Hepatocyte (in vitro differentiated cells): ENCODE measurements at regions not wholly inside any gene's neighbourhood (a gene's known extent, or its start where the extent isn't known, plus 50 kb on each side); places are given as distances from the start of the nearest gene placed in this dataset.

Experiments
- DNase-seq: peaks from one replicate; pipeline ENCODE4 v3.0.0-alpha.2; 2016; ENCODE audit warnings: low spot score
- H2AFZ ChIP-seq: fragments of 200-600 bp; sonication (generic); 2 replicates; pipeline ENCODE4 v1.6.0; 2016; ENCODE audit warnings: antibody characterized with exemption, mild to moderate bottlenecking
- H3K27ac ChIP-seq: fragments of 200-600 bp; sonication (generic); 2 replicates; pipeline ENCODE4 v1.5.1; 2016; ENCODE audit warnings: mild to moderate bottlenecking
- H3K27me3 ChIP-seq: fragments of 200-600 bp; sonication (generic); 2 replicates; pipeline ENCODE4 v1.6.1; 2016
- H3K36me3 ChIP-seq: fragments of 200-600 bp; sonication (generic); replicated peaks from 2 replicates; pipeline ENCODE4 v1.5.1; 2016; ENCODE audit warnings: low read depth; ENCODE audit not compliant: insufficient read depth
- H3K4me1 ChIP-seq: fragments of 200-600 bp; sonication (generic); 2 replicates; pipeline ENCODE4 v1.5.1; 2016; ENCODE audit warnings: mild to moderate bottlenecking, moderate library complexity; ENCODE audit not compliant: insufficient read depth
- H3K4me2 ChIP-seq: fragments of 200-600 bp; sonication (generic); 2 replicates; pipeline ENCODE4 v1.6.0; 2016
- H3K4me3 ChIP-seq: fragments of 200-600 bp; sonication (generic); 2 replicates; pipeline ENCODE4 v1.5.1; 2016; ENCODE audit warnings: mild to moderate bottlenecking
- H3K79me2 ChIP-seq: fragments of 200-600 bp; sonication (generic); 2 replicates; pipeline ENCODE4 v1.6.0; 2017; ENCODE audit warnings: mild to moderate bottlenecking
- H3K9me2 ChIP-seq: fragments of 200-600 bp; sonication (generic); replicated peaks from 2 replicates; pipeline ENCODE4 v1.6.0; 2017; ENCODE audit warnings: mild to moderate bottlenecking; ENCODE audit not compliant: insufficient read depth
- H3K9me3 ChIP-seq: fragments of 200-600 bp; sonication (generic); 2 replicates; pipeline ENCODE4 v1.5.1; 2016; ENCODE audit warnings: low read depth, mild to moderate bottlenecking
- H4K20me1 ChIP-seq: fragments of 200-600 bp; sonication (generic); 2 replicates; pipeline ENCODE4 v1.6.0; 2016; ENCODE audit warnings: mild to moderate bottlenecking; ENCODE audit not compliant: insufficient read depth, poor library complexity, severe bottlenecking
- EZH2 ChIP-seq: fragments of 200-600 bp; sonication (generic); IDR thresholded peaks from 2 replicates; pipeline ENCODE4 v1.6.1; 2016; ENCODE audit warnings: antibody characterized with exemption, mild to moderate bottlenecking, borderline replicate concordance
- EZH2phosphoT487 ChIP-seq: fragments of 200-600 bp; sonication (generic); IDR thresholded peaks from one replicate; pipeline ENCODE4 v1.6.1; 2018; ENCODE audit warnings: antibody characterized with exemption, mild to moderate bottlenecking, low read depth, moderate library complexity; ENCODE audit not compliant: unreplicated experiment, severe bottlenecking
- WGBS: methylation state at CpG from one replicate; pipeline ENCODE4 v1.1.6; 2016; ENCODE audit warnings: low lambda C conversion rate; ENCODE audit errors: missing lambda C conversion rate; 5-methylcytosine and 5-hydroxymethylcytosine counted together
- TF ChIP-seq, protein P1 (sequence below): fragments of 200-600 bp; sonication (generic); IDR thresholded peaks from 2 replicates; pipeline ENCODE4 v1.5.1; 2016; ENCODE audit warnings: antibody characterized with exemption, mild to moderate bottlenecking; ENCODE audit not compliant: poor library complexity

DNA sequence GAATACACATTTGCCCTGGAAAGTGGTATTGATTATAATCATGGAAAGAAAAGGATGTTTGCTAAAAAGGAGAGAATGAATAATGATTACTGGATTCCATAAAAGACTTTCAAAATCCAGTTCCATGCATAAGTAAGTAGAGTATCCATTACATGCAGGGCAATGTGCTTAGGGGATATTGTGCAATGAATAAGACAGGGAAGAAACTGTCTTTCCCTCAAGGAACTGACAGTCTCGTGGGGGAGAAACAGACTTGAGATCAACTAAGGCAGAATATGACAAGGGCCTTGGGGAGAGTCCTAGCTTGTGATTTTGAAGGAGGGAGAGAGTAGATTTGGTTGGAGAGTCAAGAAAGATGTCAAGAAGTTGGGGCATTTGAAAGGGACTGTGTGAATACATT, 130.6 kb downstream of the SPP2 start:
- no peaks in the 10 kb centered on the region for H3K4me1 ChIP-seq
- no peak overlapping the region for H3K27ac ChIP-seq
- no peaks in the 10 kb centered on the region for H3K79me2 ChIP-seq
- no peaks in the 10 kb centered on the region for H3K9me2 ChIP-seq
- no peaks in the 10 kb centered on the region for H4K20me1 ChIP-seq
- no peak overlapping the region for H3K4me2 ChIP-seq
- no peaks in the 10 kb centered on the region for H3K27me3 ChIP-seq
- H3K36me3 ChIP-seq = no peaks in the 10 kb centered on the region
- no peak overlapping the region for H2AFZ ChIP-seq
- WGBS = 92% methylated on average over 1 of the region's 1 CpG
- no peak for DNase-seq
- no peak overlapping the region for H3K4me3 ChIP-seq
- no peaks in the 10 kb centered on the region for H3K9me3 ChIP-seq
- TF ChIP-seq EZH2 (no peak), EZH2phosphoT487 (no peak)

DNA sequence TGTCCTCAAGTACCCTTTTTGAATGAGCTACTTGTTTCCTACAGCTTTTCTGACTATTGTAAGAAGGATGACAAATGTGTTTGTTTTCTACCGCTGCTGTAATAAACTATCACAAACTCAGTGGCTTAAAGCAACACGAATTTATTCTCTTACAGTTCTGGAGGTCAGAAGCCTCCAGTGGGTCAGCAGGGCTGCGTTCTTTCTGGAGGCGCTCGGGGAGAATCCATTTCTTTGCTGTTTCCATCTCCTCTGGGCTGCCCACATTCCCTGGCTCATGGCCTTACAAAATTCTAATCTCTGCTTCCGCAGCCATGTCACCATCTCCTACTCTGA, 128.5 kb downstream of the SPP2 start:
- Histone ChIP-seq H3K4me1 (no peaks in the 10 kb centered on the region), H3K27me3 (no peaks in the 10 kb centered on the region), H3K79me2 (no peaks in the 10 kb centered on the region), H3K9me2 (no peaks in the 10 kb centered on the region), H3K4me3 (no peak overlapping the region), H3K36me3 (no peaks in the 10 kb centered on the region), H2AFZ (no peak overlapping the region), H3K9me3 (no peaks in the 10 kb centered on the region), H4K20me1 (no peaks in the 10 kb centered on the region), H3K4me2 (no peak overlapping the region), H3K27ac (no peak overlapping the region)
- 87% methylated on average over 6 of the region's 6 CpGs for WGBS
- TF ChIP-seq EZH2 (no peak), EZH2phosphoT487 (no peak)
- TF ChIP-seq, protein P1, sequence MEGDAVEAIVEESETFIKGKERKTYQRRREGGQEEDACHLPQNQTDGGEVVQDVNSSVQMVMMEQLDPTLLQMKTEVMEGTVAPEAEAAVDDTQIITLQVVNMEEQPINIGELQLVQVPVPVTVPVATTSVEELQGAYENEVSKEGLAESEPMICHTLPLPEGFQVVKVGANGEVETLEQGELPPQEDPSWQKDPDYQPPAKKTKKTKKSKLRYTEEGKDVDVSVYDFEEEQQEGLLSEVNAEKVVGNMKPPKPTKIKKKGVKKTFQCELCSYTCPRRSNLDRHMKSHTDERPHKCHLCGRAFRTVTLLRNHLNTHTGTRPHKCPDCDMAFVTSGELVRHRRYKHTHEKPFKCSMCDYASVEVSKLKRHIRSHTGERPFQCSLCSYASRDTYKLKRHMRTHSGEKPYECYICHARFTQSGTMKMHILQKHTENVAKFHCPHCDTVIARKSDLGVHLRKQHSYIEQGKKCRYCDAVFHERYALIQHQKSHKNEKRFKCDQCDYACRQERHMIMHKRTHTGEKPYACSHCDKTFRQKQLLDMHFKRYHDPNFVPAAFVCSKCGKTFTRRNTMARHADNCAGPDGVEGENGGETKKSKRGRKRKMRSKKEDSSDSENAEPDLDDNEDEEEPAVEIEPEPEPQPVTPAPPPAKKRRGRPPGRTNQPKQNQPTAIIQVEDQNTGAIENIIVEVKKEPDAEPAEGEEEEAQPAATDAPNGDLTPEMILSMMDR = no peak
- no peak for DNase-seq

DNA sequence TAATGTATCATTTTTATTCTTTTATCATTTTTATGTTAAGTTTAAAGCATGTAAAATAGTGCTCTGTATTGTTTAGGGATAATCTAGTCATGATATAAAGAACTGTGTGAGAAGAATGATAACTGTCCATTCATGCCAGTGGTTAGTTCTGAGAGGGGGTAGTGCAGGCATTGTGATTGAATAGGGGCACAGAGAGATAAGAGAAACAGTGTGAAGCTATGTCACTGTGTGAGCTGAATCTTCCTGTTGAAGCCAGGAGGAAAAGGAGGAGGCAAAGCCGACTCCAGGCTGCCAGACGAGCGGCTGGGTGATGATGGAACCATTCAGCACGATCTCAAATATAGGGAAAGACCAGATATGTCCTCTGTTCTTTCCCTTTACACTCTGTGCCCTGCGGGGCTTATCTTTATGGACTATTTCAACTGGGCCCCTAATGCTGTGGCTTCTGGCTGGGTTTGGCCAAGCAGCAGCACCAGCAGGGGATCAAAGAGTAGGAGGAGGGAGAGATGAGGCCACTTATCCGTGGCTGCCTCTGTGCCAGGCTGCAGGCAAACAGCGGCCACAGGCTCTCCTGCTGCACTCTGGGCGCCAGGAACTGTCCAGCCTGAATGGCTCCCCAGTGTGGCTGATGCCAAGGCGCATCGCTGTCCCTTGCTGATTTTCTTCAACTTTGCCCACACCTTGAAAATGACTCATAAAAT, 128.0 kb downstream of the SPP2 start:
- H3K9me2 ChIP-seq = no peaks in the 10 kb centered on the region
- TF ChIP-seq, protein P1 = no peak
- TF ChIP-seq EZH2 (no peak), EZH2phosphoT487 (no peak)
- H3K27me3 ChIP-seq = no peaks in the 10 kb centered on the region
- DNase-seq = peak; percentile 59
- no peak overlapping the region for H3K4me3 ChIP-seq
- peak overlapping the region; percentile 47 for H3K4me2 ChIP-seq
- H2AFZ ChIP-seq = no peak overlapping the region
- no peaks in the 10 kb centered on the region for H3K36me3 ChIP-seq
- 58% methylated on average over 10 of the region's 10 CpGs for WGBS
- no peak overlapping the region for H3K27ac ChIP-seq
- no peaks in the 10 kb centered on the region for H4K20me1 ChIP-seq
- H3K9me3 ChIP-seq = no peaks in the 10 kb centered on the region
- H3K79me2 ChIP-seq = no peaks in the 10 kb centered on the region
- no peaks in the 10 kb centered on the region for H3K4me1 ChIP-seq

DNA sequence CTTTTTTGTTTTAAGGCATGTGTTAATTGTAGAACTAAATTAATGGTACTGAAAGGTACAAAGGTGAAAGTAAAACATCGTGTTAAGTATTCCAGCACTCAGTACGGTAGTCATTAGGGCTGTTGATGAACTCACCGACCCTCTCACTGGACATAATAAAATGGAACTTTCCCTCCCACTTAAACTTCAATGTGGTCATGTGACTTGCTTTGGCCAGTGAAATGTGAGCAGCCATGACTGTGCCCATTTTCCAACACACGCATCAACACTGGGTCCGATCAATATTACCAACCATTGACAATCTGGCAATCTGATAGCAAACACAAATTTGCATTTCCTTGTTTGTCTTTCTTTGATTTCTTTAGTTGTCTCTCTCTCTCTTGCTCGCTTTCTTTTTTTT, 125.1 kb downstream of the SPP2 start:
- H3K79me2 ChIP-seq = no peaks in the 10 kb centered on the region
- H3K27me3 ChIP-seq = no peaks in the 10 kb centered on the region
- WGBS = 89% methylated on average over 6 of the region's 6 CpGs
- no peaks in the 10 kb centered on the region for H3K36me3 ChIP-seq
- H4K20me1 ChIP-seq = no peaks in the 10 kb centered on the region
- DNase-seq = no peak
- no peak overlapping the region for H3K27ac ChIP-seq
- H2AFZ ChIP-seq = no peak overlapping the region
- H3K4me3 ChIP-seq = no peak overlapping the region
- H3K9me2 ChIP-seq = no peaks in the 10 kb centered on the region
- H3K4me2 ChIP-seq = no peak overlapping the region
- H3K9me3 ChIP-seq = no peaks in the 10 kb centered on the region
- TF ChIP-seq EZH2phosphoT487 (no peak), EZH2 (no peak)
- TF ChIP-seq, protein P1 = no peak
- H3K4me1 ChIP-seq = no peaks in the 10 kb centered on the region
